Stomach (tissue), 4 donors: ENCODE measurements at regions not wholly inside any gene's neighbourhood (a gene's known extent, or its start where the extent isn't known, plus 50 kb on each side); places are given as distances from the start of the nearest gene placed in this dataset.

Experiments used
- EP300 ChIP-seq: sonication (generic); formaldehyde crosslinking; IDR thresholded peaks from one replicate; pipeline ENCODE4 v1.6.1; 2017; ENCODE audit warnings: antibody characterized with exemption
- POLR2A ChIP-seq, 4 donors: fragments of 450-650 bp; IDR thresholded peaks; one replicate each; pipeline ENCODE4 v1.6.1; 2016; ENCODE audit warnings: antibody characterized with exemption in 4 of 4, control low read depth in 2 of 4, mild to moderate bottlenecking in 1 of 4, moderate library complexity in 1 of 4
- POLR2AphosphoS5 ChIP-seq, 3 donors: sonication (generic); formaldehyde crosslinking; IDR thresholded peaks; one replicate each; pipeline ENCODE4 v1.6.1; 2016; ENCODE audit warnings: antibody characterized with exemption in 3 of 3
- TF ChIP-seq, protein P1 (sequence below), 7 experiments: fragments of 450-650 bp in 4 of 7; fragments of 200-600 bp in 3 of 7; sonication (generic) in 3 of 7; IDR thresholded peaks; one replicate each; pipeline ENCODE4 v1.5.1; 2016 to 2019; ENCODE audit warnings: antibody characterized with exemption in 7 of 7, control low read depth in 2 of 7, mild to moderate bottlenecking in 1 of 7

DNA sequence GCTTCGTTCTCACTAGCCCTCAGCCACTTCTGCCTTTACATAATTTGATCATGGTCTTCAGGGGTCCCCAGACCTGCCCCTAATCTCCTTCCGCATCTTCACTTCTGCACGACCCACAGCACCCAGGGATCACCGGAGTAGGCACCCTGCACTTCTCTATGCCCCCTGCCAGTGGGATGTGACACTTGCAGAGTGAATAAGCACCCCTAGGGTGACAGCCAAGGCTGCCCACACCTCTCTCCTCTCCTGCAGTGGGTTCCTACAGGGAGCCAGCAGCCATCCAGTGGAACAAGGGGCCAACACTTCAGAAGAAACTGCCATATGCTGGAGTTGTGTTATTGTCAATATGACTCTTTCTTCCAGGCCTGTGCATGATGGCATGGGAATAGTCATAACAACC lies 58.0 kb upstream of the CTPS1 start:
- TF ChIP-seq EP300 (no peak), POLR2A (IDR thresholded peaks at IDR 0.05) (no peak), POLR2AphosphoS5 (IDR thresholded peaks at IDR 0.05) (no peak)
- TF ChIP-seq, protein P1, sequence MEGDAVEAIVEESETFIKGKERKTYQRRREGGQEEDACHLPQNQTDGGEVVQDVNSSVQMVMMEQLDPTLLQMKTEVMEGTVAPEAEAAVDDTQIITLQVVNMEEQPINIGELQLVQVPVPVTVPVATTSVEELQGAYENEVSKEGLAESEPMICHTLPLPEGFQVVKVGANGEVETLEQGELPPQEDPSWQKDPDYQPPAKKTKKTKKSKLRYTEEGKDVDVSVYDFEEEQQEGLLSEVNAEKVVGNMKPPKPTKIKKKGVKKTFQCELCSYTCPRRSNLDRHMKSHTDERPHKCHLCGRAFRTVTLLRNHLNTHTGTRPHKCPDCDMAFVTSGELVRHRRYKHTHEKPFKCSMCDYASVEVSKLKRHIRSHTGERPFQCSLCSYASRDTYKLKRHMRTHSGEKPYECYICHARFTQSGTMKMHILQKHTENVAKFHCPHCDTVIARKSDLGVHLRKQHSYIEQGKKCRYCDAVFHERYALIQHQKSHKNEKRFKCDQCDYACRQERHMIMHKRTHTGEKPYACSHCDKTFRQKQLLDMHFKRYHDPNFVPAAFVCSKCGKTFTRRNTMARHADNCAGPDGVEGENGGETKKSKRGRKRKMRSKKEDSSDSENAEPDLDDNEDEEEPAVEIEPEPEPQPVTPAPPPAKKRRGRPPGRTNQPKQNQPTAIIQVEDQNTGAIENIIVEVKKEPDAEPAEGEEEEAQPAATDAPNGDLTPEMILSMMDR (IDR thresholded peaks at IDR 0.05) = no peak
